Upper lobe of left lung (tissue), 6 donors: ENCODE measurements at regions not wholly inside any gene's neighbourhood (a gene's known extent, or its start where the extent isn't known, plus 50 kb on each side); places are given as distances from the start of the nearest gene placed in this dataset.

Source experiments
- ATAC-seq, 2 donors: fragments of 200-7000 bp; cut with Tn5 transposase; one replicate each; pipeline ENCODE4 v1.9.1; 2022; ENCODE audit warnings: mild to moderate bottlenecking in 2 of 2, moderate library complexity in 2 of 2; ENCODE audit not compliant: low FRiP score in 2 of 2
- DNase-seq, 2 donors: peaks; one replicate each; pipeline ENCODE4 v3.0.0-alpha.2; 2019 to 2020
- H3K27ac ChIP-seq, 4 donors: fragments of 200-600 bp; sonication (generic); one replicate each; pipeline ENCODE4 v1.5.1; 2016 to 2019
- H3K27me3 ChIP-seq, 4 donors: fragments of 200-600 bp; sonication (generic); one replicate each; pipeline ENCODE4 v1.5.1; 2017 to 2019
- H3K36me3 ChIP-seq, 4 donors: fragments of 200-600 bp; sonication (generic); one replicate each; pipeline ENCODE4 v1.5.1; 2016 to 2019
- H3K4me1 ChIP-seq, 4 donors: fragments of 200-600 bp; sonication (generic); one replicate each; pipeline ENCODE4 v1.5.1; 2018 to 2019
- H3K4me3 ChIP-seq, 4 donors: fragments of 200-600 bp; sonication (generic); one replicate each; pipeline ENCODE4 v1.5.1; 2017 to 2019; ENCODE audit warnings: mild to moderate bottlenecking in 2 of 4, moderate library complexity in 1 of 4
- H3K9me3 ChIP-seq, 4 donors: fragments of 200-600 bp; sonication (generic); one replicate each; pipeline ENCODE4 v1.5.1; 2018 to 2019
- EP300 ChIP-seq, 4 donors: sonication (generic); formaldehyde crosslinking; IDR thresholded peaks; one replicate each; pipeline ENCODE4 v1.5.1; 2017; ENCODE audit warnings: antibody characterized with exemption in 4 of 4, control low read depth in 2 of 4
- POLR2A ChIP-seq, 4 donors: fragments of 450-650 bp; IDR thresholded peaks; one replicate each; pipeline ENCODE4 v1.5.1; 2016 to 2017; ENCODE audit warnings: antibody characterized with exemption in 4 of 4, mild to moderate bottlenecking in 2 of 4
- POLR2AphosphoS5 ChIP-seq, 2 donors: sonication (generic); formaldehyde crosslinking; IDR thresholded peaks; one replicate each; pipeline ENCODE4 v1.5.1; 2017; ENCODE audit warnings: antibody characterized with exemption in 2 of 2
- WGBS, 2 donors: methylation state at CpG; one replicate each; pipeline ENCODE4 v1.1.5; 2017 to 2018; 5-methylcytosine and 5-hydroxymethylcytosine counted together
- TF ChIP-seq, protein P1 (sequence below), 6 experiments: fragments of 450-650 bp in 4 of 6; fragments of 200-600 bp in 2 of 6; sonication (generic) in 2 of 6; IDR thresholded peaks; one replicate each; pipeline ENCODE4 v1.5.1; 2016 to 2019; ENCODE audit warnings: antibody characterized with exemption in 6 of 6
- donor health status: DM: no; HTN: no; CAD: no; lungs with moderate emphysema.
- donor health status: DM: no; HTN: yes; CAD: no; lungs with severe emphysema.

- DNase-seq (no peak), ATAC-seq (no peak)
- no peaks in the 10 kb centered on the region for H3K4me1 ChIP-seq
- no peak overlapping the region for H3K27ac ChIP-seq
- H3K9me3 ChIP-seq = no peaks in the 10 kb centered on the region
- no peaks in the 10 kb centered on the region for H3K36me3 ChIP-seq
- no peak overlapping the region for H3K4me3 ChIP-seq
- TF ChIP-seq POLR2AphosphoS5 (IDR thresholded peaks at IDR 0.05) (no peak), EP300 (IDR thresholded peaks at IDR 0.05) (no peak), POLR2A (IDR thresholded peaks at IDR 0.05) (no peak)
- TF ChIP-seq, protein P1, sequence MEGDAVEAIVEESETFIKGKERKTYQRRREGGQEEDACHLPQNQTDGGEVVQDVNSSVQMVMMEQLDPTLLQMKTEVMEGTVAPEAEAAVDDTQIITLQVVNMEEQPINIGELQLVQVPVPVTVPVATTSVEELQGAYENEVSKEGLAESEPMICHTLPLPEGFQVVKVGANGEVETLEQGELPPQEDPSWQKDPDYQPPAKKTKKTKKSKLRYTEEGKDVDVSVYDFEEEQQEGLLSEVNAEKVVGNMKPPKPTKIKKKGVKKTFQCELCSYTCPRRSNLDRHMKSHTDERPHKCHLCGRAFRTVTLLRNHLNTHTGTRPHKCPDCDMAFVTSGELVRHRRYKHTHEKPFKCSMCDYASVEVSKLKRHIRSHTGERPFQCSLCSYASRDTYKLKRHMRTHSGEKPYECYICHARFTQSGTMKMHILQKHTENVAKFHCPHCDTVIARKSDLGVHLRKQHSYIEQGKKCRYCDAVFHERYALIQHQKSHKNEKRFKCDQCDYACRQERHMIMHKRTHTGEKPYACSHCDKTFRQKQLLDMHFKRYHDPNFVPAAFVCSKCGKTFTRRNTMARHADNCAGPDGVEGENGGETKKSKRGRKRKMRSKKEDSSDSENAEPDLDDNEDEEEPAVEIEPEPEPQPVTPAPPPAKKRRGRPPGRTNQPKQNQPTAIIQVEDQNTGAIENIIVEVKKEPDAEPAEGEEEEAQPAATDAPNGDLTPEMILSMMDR (IDR thresholded peaks at IDR 0.05) = no peak
- 72 to 74% methylated on average over 5 of the region's 5 CpGs for WGBS, 2 donors
- no peaks in the 10 kb centered on the region for H3K27me3 ChIP-seq
Measured at GRCh38 chr4:71870456-71870855, 86.6 kb upstream of the GC start.

- Histone ChIP-seq H3K4me1 (no peaks in the 10 kb centered on the region), H3K4me3 (no peak overlapping the region), H3K36me3 (no peaks in the 10 kb centered on the region), H3K27ac (no peak overlapping the region), H3K27me3 (no peaks in the 10 kb centered on the region), H3K9me3 (no peaks in the 10 kb centered on the region)
- ATAC-seq (no peak), DNase-seq (no peak)
- TF ChIP-seq, protein P1 (IDR thresholded peaks at IDR 0.05) = no peak
- no peak for TF ChIP-seq POLR2AphosphoS5 (IDR thresholded peaks at IDR 0.05)
- no peak for TF ChIP-seq POLR2A (IDR thresholded peaks at IDR 0.05)
- no peak for TF ChIP-seq EP300 (IDR thresholded peaks at IDR 0.05)
- WGBS, 2 donors = 91 to 93% methylated on average over 4 of the region's 4 CpGs
Measured at GRCh38 chr4:71872221-71872620, 88.3 kb upstream of the GC start.

- Histone ChIP-seq H3K27me3 (no peaks in the 10 kb centered on the region), H3K9me3 (no peaks in the 10 kb centered on the region), H3K4me3 (no peak overlapping the region), H3K4me1 (no peaks in the 10 kb centered on the region), H3K36me3 (no peaks in the 10 kb centered on the region), H3K27ac (no peak overlapping the region)
- 81 to 84% methylated on average over 4 of the region's 4 CpGs for WGBS, 2 donors
- DNase-seq = no peak
- ATAC-seq = no peak
- TF ChIP-seq POLR2AphosphoS5 (IDR thresholded peaks at IDR 0.05) = no peak
- TF ChIP-seq, protein P1 (IDR thresholded peaks at IDR 0.05) = no peak
- no peak for TF ChIP-seq POLR2A (IDR thresholded peaks at IDR 0.05)
- TF ChIP-seq EP300 (IDR thresholded peaks at IDR 0.05) = no peak
Measured at GRCh38 chr4:71872767-71873415, 89.0 kb upstream of the GC start.

DNA sequence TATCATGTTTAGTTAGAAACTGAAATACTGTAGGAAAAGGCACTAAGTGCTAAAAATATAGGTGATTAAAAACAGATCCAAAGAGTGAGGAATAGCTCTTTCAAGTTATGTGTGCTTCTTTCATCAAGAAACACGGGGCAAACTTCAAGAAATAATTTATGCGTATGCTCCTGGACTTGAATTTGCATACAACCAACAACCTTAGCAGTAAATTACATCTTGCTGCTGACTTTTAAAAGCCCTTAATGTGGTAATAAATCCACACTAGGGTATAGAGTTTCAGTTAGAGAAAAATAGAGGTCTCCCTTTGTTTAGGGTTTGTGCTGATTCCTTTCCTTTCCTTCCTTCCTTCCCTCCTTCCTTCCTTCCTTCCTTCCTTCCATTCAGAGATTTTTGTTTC, 94.5 kb upstream of the GC start:
- TF ChIP-seq POLR2A (IDR thresholded peaks at IDR 0.05) = no peak
- TF ChIP-seq, protein P1 (IDR thresholded peaks at IDR 0.05) = no peak
- no peak for TF ChIP-seq POLR2AphosphoS5 (IDR thresholded peaks at IDR 0.05)
- no peak for TF ChIP-seq EP300 (IDR thresholded peaks at IDR 0.05)
- Histone ChIP-seq H3K27ac (no peak overlapping the region), H3K27me3 (no peaks in the 10 kb centered on the region), H3K4me3 (no peak overlapping the region), H3K4me1 (no peaks in the 10 kb centered on the region), H3K36me3 (no peaks in the 10 kb centered on the region), H3K9me3 (no peaks in the 10 kb centered on the region)
- DNase-seq = no peak
- ATAC-seq = no peak
- 77 to 84% methylated on average over 2 of the region's 2 CpGs for WGBS, 2 donors
